DMS153 (cell line): ENCODE measurements at regions not wholly inside any gene's neighbourhood (a gene's known extent, or its start where the extent isn't known, plus 50 kb on each side); places are given as distances from the start of the nearest gene placed in this dataset.
"Not testable (repeated sequence)": the region's sequence is repeated elsewhere in the genome, so short reads cannot be mapped to it uniquely, and the experiment has no call there.

Source experiments
- DNase-seq: peaks from one replicate; lab custom pipeline; 2025; lab: John Stamatoyannopoulos, UW

DNA sequence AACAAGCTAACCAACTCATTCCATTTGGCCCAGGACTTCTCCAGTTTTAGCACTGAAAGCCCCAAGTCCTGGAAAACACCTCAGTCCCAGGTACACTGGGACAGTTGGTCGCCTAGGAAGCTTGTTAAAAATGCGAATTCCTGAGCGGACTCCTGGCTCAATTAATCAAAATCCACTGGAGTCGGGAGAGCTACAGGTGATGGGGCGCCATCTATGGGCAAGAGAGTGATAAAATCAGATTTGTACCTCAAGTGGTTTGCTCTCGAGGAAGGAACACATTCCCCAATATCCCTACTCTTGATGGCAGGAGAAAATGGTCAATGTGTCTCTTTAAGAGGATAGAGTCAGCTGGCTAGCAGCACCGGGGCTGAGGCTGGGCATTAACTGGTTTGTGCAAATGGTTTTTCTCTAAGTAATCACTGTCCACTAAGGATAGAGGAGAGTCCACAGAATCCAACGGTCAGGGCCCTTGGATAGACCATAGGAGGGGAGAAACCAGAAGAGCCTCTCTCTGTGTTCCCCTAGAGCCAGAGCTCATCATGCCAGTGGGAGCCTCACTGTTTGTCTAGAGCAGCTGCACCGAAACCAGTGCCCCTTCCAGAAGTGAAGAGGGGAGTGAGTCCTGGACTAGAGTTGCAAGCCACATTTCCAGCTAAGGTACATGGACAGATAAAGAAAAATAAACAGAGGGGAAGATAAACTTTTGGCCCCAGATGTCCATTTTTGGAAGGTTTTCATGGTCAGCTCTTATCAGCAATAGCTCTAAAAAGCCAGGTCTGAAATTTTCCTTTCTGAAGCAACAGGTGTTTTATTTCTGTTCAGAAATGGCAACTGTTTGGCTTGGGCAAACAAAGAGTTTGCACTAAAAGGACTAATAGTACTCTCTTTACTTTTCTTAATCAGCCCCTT lies 148.5 kb downstream of the TENT5C start:
- DNase-seq: peak; percentile 64

DNA sequence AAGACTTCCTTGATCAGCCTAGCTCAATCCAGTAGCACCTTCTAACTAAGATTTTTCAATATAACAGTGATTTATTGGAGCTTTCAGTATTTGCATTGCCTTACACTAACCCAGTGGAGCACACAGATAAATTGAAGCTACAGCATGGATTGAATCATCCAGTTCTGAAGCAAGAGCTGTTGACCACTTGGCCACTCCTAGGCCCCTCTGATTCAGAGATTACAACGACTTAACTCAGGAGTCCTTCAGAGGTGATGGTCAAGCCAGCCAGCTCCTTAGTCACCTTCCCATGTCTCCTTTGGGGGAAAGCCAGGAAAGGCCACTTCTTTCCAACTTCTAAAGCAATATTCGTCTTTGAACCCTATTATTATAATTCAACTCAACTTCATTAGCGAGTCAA lies 151.8 kb downstream of the TENT5C start:
- no peak for DNase-seq

DNA sequence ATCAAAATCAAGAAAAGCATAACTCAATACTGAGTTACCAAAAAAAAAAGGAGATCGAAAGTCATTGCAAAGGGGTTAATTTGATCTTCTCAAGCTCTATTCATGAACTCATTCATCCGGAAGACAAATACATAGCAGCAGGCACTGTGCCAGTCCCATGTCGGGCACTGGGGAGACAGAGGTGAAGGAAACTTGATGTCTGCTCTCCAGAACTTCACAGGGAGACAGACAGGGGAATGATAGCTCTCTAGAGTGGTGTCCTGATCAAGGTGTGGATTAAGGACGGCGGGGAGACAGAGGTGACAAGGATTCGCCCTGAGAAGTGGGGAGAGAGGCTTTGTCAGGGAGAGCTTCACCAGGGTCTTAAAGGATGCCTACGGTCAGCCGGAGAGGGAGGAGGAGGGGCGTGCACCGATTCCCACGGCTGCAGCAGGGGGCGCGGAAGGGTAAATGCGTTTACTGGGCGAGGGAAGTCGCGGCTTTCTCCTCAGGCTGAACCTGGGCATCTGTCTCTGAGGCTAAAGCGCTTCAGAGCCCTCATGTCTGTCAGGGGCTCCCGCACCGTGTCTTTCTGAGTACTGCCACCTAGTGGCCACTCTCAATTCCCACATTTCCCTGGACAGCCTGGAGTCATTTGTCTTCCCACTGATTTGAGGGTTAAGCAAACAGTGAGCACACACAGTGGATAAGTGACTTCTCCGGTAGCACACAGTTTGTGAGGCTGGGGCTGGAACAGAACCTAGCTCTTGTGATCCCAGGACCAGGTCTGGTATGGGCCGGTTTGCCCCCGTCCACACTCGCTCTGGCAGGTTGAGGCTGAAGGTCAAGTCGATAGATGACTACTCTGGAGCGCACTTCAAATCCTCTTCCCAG lies 152.8 kb downstream of the TENT5C start:
- peak; percentile 80 for DNase-seq

DNA sequence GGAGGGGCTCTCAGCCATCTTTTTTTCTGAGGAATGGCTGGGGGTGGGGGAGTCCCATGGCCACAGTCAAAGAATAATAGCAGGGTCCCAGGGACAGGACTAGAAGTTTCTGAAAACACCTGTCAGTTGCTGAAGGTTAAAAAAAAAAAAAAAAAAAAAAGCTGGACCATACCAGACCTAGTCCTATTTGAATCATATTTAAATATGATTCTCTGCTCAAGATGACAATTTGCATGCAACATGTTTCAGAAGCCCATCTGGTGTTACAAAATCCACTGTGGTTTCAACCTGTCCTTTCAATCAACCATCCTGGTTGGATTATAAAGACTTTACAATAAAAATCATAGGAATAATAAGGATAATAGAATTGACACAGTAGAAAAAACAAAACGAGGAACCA lies 153.7 kb downstream of the TENT5C start:
- no peak for DNase-seq

DNA sequence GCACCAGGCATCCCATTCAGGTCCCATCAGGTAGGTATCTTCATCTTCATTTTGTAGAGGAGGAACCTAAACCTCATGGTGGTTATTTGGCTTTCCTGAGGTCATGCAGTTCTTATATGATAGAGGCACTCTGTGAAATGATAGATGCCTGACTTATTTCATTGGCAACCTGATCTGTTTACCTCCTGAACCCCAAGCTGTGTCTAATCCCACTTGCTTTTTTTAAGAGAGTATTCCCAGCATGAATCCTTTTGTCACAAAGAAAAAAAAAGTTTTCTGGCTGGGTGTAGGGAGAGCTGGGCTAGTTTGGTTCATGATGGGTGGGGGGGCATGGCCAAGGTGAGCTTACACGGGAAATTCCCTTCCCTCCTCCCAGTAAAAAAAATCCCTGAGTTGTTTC lies 154.2 kb downstream of the TENT5C start:
- DNase-seq: no peak

DNA sequence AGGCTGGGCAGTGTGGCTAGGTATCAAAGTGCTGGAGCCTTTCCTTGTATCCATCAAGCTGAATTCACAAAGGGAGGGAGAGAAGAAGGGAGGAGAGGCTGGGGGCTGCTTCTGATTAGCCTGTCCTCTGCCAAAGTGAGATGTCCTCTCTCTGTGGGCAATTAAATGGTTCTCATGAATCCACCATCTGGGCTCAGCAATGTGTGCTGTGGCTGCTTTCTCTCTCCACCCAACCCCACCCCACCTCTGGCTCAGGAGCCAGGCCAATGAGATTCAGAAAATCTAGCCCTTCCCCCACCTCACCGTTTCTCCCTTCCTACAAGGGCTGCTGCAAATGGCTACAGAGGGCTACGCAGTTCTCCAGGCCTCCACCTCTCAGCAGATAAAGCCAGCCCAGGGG lies 154.6 kb downstream of the TENT5C start:
- DNase-seq: no peak

DNA sequence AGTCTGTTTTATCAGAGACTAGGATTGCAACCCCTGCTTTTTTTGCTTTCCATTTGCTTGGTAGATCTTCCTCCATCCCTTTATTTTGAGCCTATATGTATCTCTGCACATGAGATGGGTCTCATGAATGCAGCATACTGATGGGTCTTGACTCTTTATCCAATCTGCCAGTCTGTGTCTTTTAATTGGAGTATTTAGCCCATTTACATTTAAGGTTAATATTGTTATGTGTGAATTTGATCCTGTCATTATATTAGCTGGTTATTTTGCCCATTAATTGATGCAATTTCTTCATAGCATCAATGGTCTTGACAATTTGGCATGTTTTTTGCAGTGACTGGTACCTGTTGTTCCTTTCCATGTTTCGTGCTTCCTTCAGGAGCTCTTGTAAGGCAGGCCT lies 161.7 kb downstream of the GDAP2 start:
- not testable (repeated sequence) for DNase-seq

DNA sequence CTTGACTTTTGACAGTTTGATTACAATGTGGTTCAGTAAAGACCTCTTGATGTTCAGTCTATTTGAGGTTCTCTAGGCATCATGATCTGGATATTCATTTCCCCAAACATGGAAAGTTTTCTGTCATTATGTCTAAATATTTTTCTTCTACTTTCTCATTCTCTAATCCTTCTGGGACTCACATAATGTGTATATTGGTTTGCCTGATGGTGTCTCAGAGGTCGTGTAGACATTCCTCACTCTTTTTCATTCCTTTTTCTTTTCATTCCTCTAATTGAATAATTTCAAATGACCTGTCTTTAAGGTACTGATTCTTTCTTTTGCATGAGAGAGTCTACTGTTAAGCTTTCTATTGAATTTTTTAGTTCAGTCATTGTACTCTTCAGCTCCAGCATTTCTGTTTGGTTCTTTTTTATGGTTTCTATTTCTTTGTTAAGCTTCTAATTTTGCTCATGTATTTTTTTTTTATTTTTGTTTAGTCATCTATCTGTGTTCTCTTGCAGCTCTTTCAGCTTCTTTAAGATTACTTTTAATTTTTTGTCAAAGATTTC lies 158.4 kb downstream of the GDAP2 start:
- DNase-seq: no peak

DNA sequence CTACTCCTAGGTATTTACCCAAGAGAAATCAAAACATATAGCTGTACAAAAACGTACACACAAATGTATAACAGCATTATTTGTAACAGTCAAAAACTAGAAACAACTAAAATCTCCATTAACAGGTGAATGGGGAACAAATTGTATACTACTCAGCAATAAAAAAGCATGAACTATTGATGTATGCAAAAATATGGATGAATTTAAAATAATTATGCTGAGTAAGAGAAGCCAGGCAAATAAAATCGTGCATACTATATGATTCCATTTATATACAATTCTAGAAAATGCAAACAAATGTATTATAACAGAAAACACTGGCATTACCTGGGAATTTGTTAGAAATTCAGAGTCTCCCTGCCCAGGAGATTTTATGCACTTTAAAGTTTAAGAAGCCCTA lies 150.1 kb downstream of the GDAP2 start:
- DNase-seq: no peak

DNA sequence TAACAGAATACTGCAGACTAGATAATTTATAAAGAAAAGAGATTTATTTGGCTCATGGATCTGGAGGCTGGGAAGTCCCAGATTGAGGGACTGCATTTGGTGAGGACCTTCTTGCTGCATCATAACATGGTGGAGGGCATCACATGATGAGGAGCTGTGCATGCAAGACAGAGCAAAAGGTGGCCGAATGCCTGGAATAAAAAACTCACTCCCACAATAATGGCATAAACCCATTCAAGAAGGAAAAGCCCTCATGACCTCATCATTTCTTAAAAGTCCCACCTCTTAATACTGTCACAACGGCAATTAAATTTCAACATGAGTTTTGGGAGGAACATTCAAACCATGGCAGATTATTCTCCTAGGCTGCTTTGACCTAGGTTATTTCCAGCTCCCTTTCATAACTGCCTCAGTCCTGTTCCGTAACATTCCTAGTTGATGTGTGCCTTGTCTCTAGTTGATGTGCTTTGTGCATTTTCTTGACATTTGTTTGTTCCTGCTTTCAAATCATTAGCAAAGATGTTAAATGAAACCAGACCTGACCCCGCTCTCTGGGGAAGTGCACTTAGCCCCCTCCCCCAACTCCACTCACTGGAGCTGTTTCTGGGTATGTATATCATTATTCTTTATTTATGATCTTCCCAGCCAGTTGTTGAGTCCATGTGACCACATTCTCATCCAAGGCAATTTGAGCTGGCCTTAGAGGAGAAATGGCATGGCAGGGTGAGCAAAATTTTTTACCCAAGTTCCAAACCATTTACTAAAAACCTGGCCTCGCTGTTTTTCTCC lies 148.5 kb downstream of the GDAP2 start:
- DNase-seq: no peak

DNA sequence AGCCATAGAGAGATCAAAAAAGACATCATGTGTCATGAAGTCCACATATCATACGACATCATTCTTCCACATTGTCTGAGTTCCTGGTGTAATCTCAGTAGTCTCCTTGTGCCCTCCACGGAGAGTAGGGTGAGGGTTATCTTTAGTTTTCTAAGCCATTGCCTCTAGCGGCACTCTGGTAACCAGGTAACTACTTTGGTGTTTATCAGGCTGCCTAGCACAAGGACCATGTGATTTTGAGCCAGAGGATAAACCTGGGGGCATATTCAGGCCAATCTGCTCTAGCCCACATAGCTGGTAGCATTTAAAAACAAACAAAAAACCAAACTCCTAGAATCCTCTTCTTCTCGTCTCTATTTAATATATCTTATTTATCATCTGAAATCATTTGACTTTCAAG lies 147.4 kb downstream of the GDAP2 start:
- DNase-seq: no peak

DNA sequence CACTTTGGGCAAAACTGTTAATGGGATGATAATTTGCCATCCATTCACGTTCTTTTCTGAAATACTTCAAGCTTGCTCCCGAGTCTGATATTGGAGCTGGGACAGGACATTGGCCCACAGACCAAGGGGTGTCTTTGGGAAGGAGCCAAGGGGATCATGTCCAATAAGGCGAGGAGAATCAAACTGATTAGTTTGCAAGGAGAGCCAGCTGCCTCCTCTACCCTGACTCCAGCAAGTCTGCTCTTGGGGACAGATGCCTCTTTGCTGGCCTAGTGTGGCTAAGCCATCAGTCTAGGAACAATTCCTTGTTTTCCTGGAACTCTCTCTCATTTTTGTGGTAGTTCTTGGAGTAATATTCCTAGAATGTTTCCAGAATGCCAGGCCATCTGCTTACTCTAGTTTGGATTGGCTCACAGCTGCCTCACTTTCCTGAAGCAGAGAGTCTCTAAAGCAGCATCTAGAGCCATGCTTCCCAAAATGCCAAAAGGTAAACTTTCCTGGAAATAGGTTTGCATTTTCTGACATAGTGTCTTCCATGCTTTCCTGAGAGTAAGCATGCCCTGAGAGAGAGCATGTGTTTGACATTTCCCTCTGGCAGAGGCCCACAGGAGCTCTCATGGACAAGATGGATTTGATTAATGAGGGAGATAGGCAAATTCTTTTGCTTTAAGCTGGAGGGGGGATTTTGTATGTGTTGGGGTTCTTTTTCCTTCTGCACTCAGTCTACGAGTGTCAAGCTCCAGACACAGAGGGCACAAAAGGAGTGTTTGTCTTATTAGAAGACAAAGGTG lies 145.6 kb downstream of the GDAP2 start:
- DNase-seq: no peak

DNA sequence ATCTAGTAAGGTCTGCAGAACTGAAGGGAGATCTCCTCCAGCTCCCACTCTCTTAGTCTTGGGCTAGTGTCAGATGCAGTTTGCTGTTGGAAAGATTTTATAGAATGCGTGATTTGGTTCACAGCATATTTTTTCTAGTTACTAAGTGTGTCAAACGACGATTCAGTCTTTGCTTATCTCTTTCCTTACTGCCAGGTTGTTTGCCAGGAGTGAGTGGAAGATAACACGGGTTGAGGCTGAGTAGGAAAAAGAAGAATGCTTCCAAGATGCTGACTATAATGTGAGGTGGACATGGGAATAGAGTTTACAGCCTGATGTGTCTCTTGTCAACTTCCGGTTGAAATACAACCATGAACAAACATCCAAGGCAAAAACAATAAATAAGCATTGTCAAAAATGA lies 141.4 kb downstream of the GDAP2 start:
- DNase-seq: no peak

DNA sequence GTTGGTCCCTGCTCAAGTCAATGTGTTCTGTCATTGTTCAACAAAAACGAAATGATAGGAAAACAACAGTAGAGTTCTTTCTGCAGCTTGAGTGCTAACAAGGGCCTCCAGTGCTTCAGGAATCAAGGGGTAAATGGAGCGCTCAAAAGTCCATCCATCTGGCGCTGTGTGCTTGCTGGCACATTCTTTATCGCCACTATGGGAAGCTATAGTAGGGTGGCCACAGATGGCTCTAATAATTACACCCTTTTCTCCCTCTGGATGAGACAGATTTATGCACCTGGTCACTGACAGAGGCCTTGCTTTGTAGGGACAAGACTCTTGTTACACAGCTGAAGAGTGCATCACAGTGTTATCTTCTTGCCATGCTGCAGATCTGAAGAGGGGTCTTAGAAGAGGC lies 136.0 kb downstream of the GDAP2 start:
- DNase-seq: no peak

DNA sequence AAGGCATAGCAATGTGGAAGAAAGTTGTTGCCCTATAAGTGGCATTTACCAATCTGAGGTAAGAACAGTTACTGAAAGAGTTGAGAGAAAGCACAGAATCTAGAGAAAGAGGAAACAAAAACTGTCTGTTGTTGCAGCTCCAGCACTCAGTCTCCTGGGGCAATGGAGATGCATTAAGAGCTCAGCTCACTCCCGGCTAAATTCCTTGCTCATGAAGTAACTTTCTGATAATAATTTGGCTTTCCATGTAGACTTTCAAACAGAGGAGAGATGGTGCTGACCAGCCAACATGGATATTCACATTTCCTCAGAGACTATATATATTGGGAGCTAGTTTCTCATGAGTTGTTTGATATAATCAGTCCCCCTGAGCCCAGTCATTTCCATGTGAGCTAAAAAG lies 135.3 kb downstream of the GDAP2 start:
- DNase-seq: no peak

DNA sequence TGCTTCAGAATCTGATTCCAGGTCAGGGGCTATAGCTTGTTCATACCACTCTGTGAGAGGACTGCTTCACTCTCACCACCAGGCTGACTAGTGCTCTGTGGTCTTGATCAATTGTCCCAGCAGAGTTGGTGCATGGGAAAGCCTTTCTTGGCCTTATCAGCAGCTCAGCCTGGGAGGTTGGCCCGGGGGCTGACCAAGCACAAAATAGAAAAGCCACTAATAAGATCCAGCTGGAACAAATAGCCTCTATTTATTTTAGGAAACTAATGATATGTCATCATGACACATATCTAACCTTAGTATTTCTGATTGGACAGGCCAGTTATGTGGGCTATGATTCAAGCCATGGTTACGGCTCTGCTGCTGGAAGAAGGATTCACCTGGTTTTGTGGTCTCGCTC lies 134.2 kb downstream of the GDAP2 start:
- no peak for DNase-seq

DNA sequence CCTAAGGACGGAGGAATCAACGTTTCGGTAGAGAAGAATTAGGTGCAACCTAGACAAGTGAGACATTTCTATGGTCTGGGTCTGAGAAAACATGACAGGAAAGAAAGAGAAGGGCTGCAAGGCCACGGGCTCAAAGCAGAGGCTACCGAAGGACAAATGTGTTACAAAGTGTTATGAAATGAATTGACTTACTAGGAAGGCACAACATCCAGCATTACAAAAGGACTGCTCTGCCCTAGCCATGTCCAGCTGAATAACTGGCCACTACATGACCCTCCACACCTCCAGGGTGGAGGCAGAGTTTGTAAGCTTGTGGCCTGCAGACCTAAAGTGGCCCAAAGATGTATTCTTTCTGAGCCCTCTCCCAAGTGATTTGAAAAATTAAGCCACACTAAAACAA lies 133.6 kb downstream of the GDAP2 start:
- DNase-seq: no peak

DNA sequence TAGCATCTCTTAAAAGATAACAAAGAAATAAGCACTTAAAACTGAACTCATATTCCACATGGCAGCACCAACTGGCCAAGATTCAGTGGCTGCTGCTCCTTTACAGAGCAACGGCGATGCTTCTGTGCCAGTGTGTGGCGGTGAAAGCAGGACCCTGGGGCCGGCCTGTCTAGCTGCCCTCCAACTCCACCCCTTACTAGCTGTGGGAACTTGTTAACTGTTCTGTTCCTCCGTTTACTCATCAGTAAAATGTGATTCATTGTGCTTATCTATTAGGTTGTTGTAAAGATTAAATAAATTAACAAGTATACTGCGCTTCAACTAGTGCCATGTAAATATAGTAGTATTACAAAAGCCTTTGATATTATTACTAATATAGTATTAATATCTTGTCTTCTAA lies 133.2 kb downstream of the GDAP2 start:
- no peak for DNase-seq

DNA sequence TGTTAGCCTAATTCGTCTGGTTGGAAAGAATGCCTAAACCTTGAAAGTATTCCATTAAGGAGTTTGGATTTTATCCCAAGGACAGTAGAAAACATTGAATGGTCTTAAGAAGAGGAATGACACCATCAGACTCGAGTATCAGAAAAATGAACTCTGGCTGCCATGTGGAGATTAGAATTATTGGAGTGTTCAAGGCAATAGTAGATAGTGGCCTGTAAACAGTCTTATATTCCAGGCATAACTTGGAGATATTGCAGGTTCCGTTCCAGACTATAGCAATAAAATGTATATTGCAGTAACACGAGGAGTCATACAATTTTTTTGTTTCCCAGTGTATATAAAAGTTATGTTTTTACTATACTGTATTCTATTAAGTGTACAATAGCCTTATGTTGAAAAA lies 130.9 kb downstream of the GDAP2 start:
- DNase-seq: no peak

DNA sequence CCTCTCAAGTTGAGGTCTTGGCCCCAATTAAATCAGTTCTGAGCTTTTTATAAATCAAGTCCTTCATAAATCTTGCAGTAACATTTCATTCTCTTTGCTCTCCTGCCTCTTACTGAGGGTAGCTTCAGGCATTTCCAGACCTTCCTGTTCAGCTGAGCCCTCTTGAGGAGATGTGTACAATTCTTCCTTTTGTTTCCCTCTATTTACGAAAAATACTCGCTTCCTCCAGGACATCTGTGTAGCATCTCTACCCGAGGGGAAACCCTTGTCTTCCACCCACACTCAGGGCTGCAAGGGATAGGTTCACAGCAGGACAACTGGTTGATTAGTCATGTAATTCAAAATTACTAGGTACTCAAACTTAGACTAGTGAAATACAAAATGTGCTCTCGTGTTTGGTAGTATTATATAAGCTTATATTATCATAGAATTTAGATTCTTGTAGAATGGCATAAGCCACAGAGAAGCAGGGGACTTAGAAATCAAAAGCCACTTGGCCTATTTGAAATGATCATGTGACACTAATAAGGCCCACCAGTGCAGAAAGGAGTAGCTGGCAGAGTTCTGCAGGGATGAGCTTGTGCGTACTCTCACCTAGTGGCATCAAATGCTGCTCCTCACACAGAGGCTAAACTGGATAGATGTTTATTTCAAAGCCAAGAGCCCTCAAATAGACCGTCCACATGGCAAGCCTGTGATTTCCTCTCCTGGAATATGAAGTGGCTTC lies 126.7 kb downstream of the GDAP2 start:
- DNase-seq: no peak

DNA sequence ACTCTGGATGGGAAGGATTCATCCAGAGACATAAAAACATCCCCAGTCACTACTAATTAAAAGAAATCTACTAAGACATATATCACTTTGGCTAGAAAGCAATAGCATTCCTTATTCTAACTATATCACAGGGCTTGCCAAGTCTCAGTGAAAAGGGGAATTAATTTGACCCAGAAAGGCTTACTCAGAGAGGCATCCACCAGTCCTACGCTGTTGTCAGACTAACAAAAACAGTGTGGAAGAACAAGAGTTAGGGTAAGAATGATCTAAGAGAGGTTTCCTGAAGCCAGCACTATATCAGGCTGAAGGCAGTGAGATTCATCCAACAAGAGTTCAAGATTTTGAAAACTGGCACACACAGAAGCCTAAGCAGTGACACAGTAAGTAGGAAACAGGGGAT lies 126.1 kb downstream of the GDAP2 start:
- no peak for DNase-seq
